ENCODE measurements at regions not wholly inside any gene's neighbourhood (a gene's known extent, or its start where the extent isn't known, plus 50 kb on each side); places are given as distances from the start of the nearest gene placed in this dataset.

DNA sequence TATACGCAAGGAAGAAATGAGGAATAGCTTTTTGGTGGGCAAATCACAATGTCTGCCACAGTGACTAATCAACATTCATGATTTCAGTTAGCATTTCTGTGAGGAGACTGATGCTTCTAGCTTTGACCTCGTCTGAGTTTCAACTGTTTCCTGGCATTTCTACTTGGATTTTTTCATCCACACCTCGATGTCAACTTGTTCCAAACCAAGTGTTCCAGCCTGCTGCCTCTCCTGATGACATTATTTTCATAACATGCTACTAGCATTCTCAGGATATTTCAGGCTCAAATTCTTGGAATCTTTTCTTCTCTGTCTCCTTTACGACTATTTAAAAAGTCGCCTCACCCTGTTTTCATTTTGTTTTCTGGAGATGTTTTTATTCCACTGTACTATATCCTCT lies 90.3 kb upstream of the TEX13D start:
- TF ChIP-seq, protein P1, sequence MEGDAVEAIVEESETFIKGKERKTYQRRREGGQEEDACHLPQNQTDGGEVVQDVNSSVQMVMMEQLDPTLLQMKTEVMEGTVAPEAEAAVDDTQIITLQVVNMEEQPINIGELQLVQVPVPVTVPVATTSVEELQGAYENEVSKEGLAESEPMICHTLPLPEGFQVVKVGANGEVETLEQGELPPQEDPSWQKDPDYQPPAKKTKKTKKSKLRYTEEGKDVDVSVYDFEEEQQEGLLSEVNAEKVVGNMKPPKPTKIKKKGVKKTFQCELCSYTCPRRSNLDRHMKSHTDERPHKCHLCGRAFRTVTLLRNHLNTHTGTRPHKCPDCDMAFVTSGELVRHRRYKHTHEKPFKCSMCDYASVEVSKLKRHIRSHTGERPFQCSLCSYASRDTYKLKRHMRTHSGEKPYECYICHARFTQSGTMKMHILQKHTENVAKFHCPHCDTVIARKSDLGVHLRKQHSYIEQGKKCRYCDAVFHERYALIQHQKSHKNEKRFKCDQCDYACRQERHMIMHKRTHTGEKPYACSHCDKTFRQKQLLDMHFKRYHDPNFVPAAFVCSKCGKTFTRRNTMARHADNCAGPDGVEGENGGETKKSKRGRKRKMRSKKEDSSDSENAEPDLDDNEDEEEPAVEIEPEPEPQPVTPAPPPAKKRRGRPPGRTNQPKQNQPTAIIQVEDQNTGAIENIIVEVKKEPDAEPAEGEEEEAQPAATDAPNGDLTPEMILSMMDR (IDR thresholded peaks at IDR 0.05; ENCODE audit: borderline replicate concordance, control extremely low read depth, extremely low read depth, insufficient read depth, missing control alignments): no peak
- in situ Hi-C loops (cut with MboI; ENCODE audit: low sequenced_read_pairs, unreplicated experiment): no loop called here
- no peak for DNase-seq (ENCODE audit: low spot score)

DNA sequence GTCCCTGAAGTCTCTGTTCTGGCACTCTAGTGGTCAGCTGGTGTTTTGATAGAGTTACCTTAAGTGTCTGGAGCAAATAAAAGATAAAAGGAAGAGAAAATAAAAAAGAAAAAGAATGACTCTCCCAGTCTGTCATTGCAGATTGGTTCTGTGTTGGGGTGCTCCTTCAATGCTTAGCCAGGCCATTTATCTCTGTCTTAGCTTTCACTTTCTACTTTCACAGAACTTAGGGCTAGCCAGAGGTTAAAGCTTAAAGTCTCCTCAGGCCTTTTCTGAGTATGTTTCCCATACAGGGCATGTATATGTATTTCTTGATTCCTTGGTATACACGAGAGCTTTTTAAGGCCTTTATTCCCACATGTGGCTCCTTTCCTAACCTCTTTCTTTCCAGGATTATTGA lies 83.1 kb upstream of the TEX13D start:
- in situ Hi-C loops (cut with MboI; ENCODE audit: low sequenced_read_pairs, unreplicated experiment): no loop called here
- TF ChIP-seq, protein P1 (IDR thresholded peaks at IDR 0.05; ENCODE audit: borderline replicate concordance, control extremely low read depth, extremely low read depth, insufficient read depth, missing control alignments): no peak
- no peak for DNase-seq (ENCODE audit: low spot score)

DNA sequence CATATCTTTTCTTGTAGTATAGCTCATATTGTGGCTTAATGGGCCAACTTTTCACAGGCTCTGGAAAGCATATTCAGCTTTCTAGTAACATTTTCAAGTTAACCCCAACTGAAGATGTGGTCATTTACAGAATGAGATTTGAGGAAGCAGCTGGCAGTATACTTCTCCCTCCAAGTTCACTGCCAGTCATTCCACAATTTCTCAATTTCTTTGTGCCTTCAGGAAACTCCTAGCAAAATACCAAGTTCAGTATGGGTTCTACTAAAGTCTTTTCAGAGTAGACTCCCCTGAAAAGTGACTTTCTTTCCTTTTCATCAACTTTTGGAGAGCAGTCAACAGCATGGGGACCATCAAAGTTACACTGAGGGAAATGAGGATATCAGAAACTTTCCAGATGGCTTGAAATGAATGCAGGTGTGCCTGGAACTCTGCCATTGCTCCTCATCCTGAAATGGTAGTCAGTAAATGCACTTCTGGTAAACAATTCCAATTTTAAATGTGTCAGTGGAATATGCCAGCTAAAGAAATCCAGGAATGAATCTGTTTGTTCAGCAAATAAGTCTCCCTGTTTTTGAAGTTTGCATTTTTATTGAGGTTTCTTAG lies 81.5 kb upstream of the TEX13D start:
- in situ Hi-C loops (cut with MboI; ENCODE audit: low sequenced_read_pairs, unreplicated experiment): no loop called here
- no peak for DNase-seq (ENCODE audit: low spot score)
- TF ChIP-seq, protein P1 (IDR thresholded peaks at IDR 0.05; ENCODE audit: borderline replicate concordance, control extremely low read depth, extremely low read depth, insufficient read depth, missing control alignments): no peak

DNA sequence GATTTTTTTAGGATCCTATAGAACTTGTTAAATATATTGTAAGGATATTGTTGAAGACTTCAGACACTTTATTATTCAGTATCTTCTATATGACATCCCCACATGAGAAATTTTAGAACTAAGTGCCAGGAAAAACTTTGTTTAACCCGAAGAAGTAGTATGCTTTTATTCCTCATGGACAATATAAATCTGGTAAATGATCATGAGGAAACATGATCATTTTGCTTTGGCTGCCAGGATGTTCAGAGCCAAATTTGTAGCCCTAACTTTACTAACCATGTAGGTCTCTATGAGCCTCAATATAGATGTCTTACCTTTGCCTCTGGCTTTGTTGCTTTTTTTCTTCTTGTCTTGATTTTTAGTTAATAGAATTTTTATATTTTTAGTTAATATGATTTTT lies 77.8 kb upstream of the TEX13D start:
- no peak for DNase-seq (ENCODE audit: low spot score)
- TF ChIP-seq, protein P1 (IDR thresholded peaks at IDR 0.05; ENCODE audit: borderline replicate concordance, control extremely low read depth, extremely low read depth, insufficient read depth, missing control alignments): no peak
- in situ Hi-C loops (cut with MboI; ENCODE audit: low sequenced_read_pairs, unreplicated experiment): no loop called here

- TF ChIP-seq, protein P1 (IDR thresholded peaks at IDR 0.05; ENCODE audit: borderline replicate concordance, control extremely low read depth, extremely low read depth, insufficient read depth, missing control alignments): no peak
- no peak for DNase-seq (ENCODE audit: low spot score)
- in situ Hi-C loops (cut with MboI; ENCODE audit: low sequenced_read_pairs, unreplicated experiment): no loop called here
Measured at GRCh38 chrX:124256216-124256615, 76.2 kb upstream of the TEX13D start.

GRCh38 chrX:124256629-124257380 lies 75.7 kb upstream of the TEX13D start:
- in situ Hi-C loops (cut with MboI; ENCODE audit: low sequenced_read_pairs, unreplicated experiment): no loop called here

More at GRCh38 chrX:124256629-124257380, 75.7 kb upstream of the TEX13D start:
- DNase-seq (ENCODE audit: low spot score): no peak
- TF ChIP-seq, protein P1 (IDR thresholded peaks at IDR 0.05; ENCODE audit: borderline replicate concordance, control extremely low read depth, extremely low read depth, insufficient read depth, missing control alignments): no peak
